GM23248 (cell line): ENCODE measurements at regions not wholly inside any gene's neighbourhood (a gene's known extent, or its start where the extent isn't known, plus 50 kb on each side); places are given as distances from the start of the nearest gene placed in this dataset.

Source experiments
- DNase-seq: peaks from one replicate; pipeline ENCODE4 v3.0.0-alpha.2; 2015
- H2AFZ ChIP-seq: fragments of 200-600 bp; sonication (generic); 2 replicates; pipeline ENCODE4 v1.6.1; 2016; ENCODE audit warnings: antibody characterized with exemption
- H3F3A ChIP-seq: fragments of 200-600 bp; sonication (generic); 2 replicates; pipeline ENCODE4 v1.6.1; 2016; ENCODE audit warnings: mild to moderate bottlenecking, antibody characterized with exemption, mixed run types; ENCODE audit not compliant: insufficient read depth
- H3K27ac ChIP-seq: fragments of 200-600 bp; sonication (generic); 2 replicates; pipeline ENCODE4 v1.5.1; 2016; ENCODE audit warnings: mild to moderate bottlenecking
- H3K27me3 ChIP-seq: fragments of 200-600 bp; sonication (generic); replicated peaks from 2 replicates; pipeline ENCODE4 v1.6.1; 2016; ENCODE audit warnings: mild to moderate bottlenecking; ENCODE audit not compliant: insufficient read depth
- H3K36me3 ChIP-seq: fragments of 200-600 bp; sonication (generic); 2 replicates; pipeline ENCODE4 v1.6.1; 2016; ENCODE audit warnings: low read depth, mild to moderate bottlenecking
- H3K4me1 ChIP-seq: fragments of 200-600 bp; sonication (generic); 2 replicates; pipeline ENCODE4 v1.6.1; 2016; ENCODE audit warnings: mild to moderate bottlenecking; ENCODE audit not compliant: insufficient read depth
- H3K4me2 ChIP-seq: fragments of 200-600 bp; sonication (generic); one replicate; pipeline ENCODE4 v1.6.1; 2016; ENCODE audit warnings: mild to moderate bottlenecking; ENCODE audit not compliant: unreplicated experiment
- H3K4me3 ChIP-seq: fragments of 200-600 bp; sonication (generic); 2 replicates; pipeline ENCODE4 v1.5.1; 2016; ENCODE audit warnings: mild to moderate bottlenecking
- H3K79me2 ChIP-seq: fragments of 200-600 bp; sonication (generic); 2 replicates; pipeline ENCODE4 v1.6.1; 2016; ENCODE audit warnings: mild to moderate bottlenecking; ENCODE audit not compliant: insufficient read depth
- H3K9ac ChIP-seq: fragments of 200-600 bp; sonication (generic); 2 replicates; pipeline ENCODE4 v1.6.1; 2016; ENCODE audit warnings: mild to moderate bottlenecking
- H3K9me2 ChIP-seq: fragments of 200-600 bp; sonication (generic); 2 replicates; pipeline ENCODE4 v1.6.1; 2016; ENCODE audit warnings: mixed run types, mild to moderate bottlenecking, moderate library complexity; ENCODE audit not compliant: insufficient read depth
- H3K9me3 ChIP-seq: fragments of 200-600 bp; sonication (generic); one replicate; pipeline ENCODE4 v1.6.1; 2017; ENCODE audit warnings: low read depth
- H4K20me1 ChIP-seq: fragments of 200-600 bp; sonication (generic); 2 replicates; pipeline ENCODE4 v1.6.0; 2016; ENCODE audit not compliant: insufficient read depth
- EZH2 ChIP-seq: fragments of 200-600 bp; sonication (generic); IDR thresholded peaks from 2 replicates; pipeline ENCODE4 v1.6.1; 2018; ENCODE audit warnings: antibody characterized with exemption, mild to moderate bottlenecking; ENCODE audit not compliant: insufficient read depth, poor library complexity, severe bottlenecking
- EZH2phosphoT487 ChIP-seq: fragments of 200-600 bp; sonication (generic); IDR thresholded peaks from 2 replicates; pipeline ENCODE4 v1.6.1; 2018; ENCODE audit warnings: antibody characterized with exemption, moderate library complexity, mild to moderate bottlenecking, low read depth; ENCODE audit not compliant: insufficient read depth
- WGBS, 2 experiments: methylation state at CpG; one replicate each; pipeline ENCODE4 v1.1.6; 2015 to 2017; ENCODE audit warnings: low lambda C conversion rate in 2 of 2, low coverage in 1 of 2; ENCODE audit errors: missing lambda C conversion rate in 2 of 2; 5-methylcytosine and 5-hydroxymethylcytosine counted together
- in situ Hi-C: fragments of 300-500 bp; cut with MboI; formaldehyde crosslinking; loops from 2 replicates; pipeline ENCODE4 v1.15.0; 2020

DNA sequence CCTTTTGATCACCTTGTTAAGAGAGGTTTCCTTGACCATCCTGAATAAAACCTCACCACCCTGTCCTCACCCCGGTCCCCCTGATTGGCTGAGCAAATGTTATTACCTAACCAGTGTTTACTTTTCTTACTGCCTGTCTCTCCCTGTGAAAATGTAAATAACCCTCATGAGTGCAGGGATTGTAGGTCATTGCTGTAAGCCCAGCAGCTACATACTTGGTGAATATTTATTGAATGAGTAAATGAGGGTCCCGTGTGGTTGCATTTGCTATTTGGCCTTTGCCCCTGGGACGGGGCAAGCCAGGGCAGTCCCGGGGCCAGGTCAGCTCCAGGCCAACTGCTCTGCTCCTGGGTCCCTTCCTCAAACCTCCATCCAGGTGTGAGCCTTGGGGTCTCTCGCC is 55.5 kb upstream of the CLCN4 start:
- no peaks in the 10 kb centered on the region for H3F3A ChIP-seq
- no peaks in the 10 kb centered on the region for H3K27me3 ChIP-seq
- TF ChIP-seq EZH2 (no peak), EZH2phosphoT487 (no peak)
- H3K27ac ChIP-seq = no peak overlapping the region
- H3K9me3 ChIP-seq = no peaks in the 10 kb centered on the region
- in situ Hi-C loops = loop anchor here (25.0 kb wide), 1 partner anchor 214 kb away; no protein-coding TSS in a partner anchor
- no peak overlapping the region for H3K4me3 ChIP-seq
- H3K4me1 ChIP-seq = no peaks in the 10 kb centered on the region
- H3K4me2 ChIP-seq = no peak overlapping the region
- no peak for DNase-seq
- H3K36me3 ChIP-seq = no peaks in the 10 kb centered on the region
- no peak overlapping the region for H3K9ac ChIP-seq
- H4K20me1 ChIP-seq = no peaks in the 10 kb centered on the region
- H3K9me2 ChIP-seq = no peaks in the 10 kb centered on the region
- no peak overlapping the region for H2AFZ ChIP-seq
- H3K79me2 ChIP-seq = no peaks in the 10 kb centered on the region
- 98 to 100% methylated on average over 5 of the region's 5 CpGs for WGBS, 2 experiments

DNA sequence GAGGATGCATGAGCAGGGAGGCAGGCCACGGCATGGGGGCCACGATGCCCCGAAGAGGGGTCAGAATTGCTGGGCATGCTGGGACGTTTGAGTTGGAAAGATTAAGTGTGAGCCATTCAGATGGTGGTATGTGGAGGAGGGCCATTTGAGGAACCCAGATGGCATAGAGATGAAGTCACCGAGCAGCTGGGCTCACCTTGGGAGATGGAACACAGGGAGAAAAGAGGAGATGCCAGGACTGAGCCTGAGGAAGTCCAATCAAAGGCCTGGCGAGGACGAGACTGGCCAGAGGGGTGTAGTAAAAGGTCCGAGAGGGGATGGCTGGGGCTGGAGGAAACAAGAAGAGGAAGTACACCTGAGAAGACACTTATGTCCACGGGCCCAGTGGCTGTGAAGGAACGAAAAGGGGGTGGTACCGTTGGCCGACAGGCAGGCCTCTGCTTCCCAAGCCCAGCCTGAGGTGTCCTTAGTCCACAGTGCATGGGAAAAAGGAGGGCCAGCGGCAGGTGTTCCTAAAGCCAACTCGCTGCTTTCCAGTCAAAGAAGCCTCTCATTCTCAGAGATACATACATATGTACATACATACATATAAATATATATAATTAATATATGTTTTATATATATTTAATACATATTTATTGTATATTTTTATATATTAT is 54.6 kb upstream of the CLCN4 start:
- Histone ChIP-seq H3K27me3 (no peaks in the 10 kb centered on the region), H3K36me3 (no peaks in the 10 kb centered on the region), H3F3A (no peaks in the 10 kb centered on the region), H2AFZ (no peak overlapping the region), H3K9ac (no peak overlapping the region), H3K27ac (no peak overlapping the region), H3K4me3 (no peak overlapping the region), H3K79me2 (no peaks in the 10 kb centered on the region), H4K20me1 (no peaks in the 10 kb centered on the region), H3K9me2 (no peaks in the 10 kb centered on the region), H3K9me3 (no peaks in the 10 kb centered on the region), H3K4me2 (no peak overlapping the region), H3K4me1 (no peaks in the 10 kb centered on the region)
- in situ Hi-C loops = loop anchor here (25.0 kb wide), 1 partner anchor 215 kb away; no protein-coding TSS in a partner anchor
- no peak for DNase-seq
- WGBS, 2 experiments = 98 to 99% methylated on average over 10 to 14 of the region's 14 CpGs
- TF ChIP-seq EZH2 (no peak), EZH2phosphoT487 (no peak)

DNA sequence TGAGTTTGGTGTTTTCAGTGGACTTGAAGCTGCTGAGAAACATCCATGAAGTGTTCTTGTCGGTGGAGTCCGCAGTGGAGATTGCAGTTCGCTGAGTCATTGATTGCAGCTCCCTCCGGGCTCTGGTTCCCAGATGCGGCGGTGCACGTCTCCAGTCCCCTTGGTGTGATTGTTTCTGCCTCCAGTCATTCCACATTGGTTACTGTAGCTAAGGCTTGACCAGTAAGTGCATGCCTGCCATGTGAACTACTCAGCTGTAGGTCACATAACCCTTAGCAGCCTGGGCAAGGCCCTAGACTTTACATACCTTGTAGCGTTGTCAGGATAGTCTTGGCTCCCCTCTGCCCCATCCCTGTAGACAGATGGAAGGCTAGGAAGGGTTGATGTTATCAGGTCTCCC is 53.8 kb upstream of the CLCN4 start:
- no peak overlapping the region for H3K27ac ChIP-seq
- no peaks in the 10 kb centered on the region for H3K79me2 ChIP-seq
- no peaks in the 10 kb centered on the region for H4K20me1 ChIP-seq
- no peaks in the 10 kb centered on the region for H3K36me3 ChIP-seq
- H3K9me2 ChIP-seq = no peaks in the 10 kb centered on the region
- TF ChIP-seq EZH2phosphoT487 = no peak
- TF ChIP-seq EZH2 = no peak
- DNase-seq = no peak
- no peak overlapping the region for H2AFZ ChIP-seq
- H3K27me3 ChIP-seq = no peaks in the 10 kb centered on the region
- H3K9ac ChIP-seq = no peak overlapping the region
- no peak overlapping the region for H3K4me2 ChIP-seq
- in situ Hi-C loops = loop anchor here (25.0 kb wide), 1 partner anchor 216 kb away; no protein-coding TSS in a partner anchor
- no peaks in the 10 kb centered on the region for H3F3A ChIP-seq
- WGBS, 2 experiments = 92 to 99% methylated on average over 5 to 6 of the region's 8 CpGs
- no peaks in the 10 kb centered on the region for H3K4me1 ChIP-seq
- H3K9me3 ChIP-seq = no peaks in the 10 kb centered on the region
- H3K4me3 ChIP-seq = no peak overlapping the region

DNA sequence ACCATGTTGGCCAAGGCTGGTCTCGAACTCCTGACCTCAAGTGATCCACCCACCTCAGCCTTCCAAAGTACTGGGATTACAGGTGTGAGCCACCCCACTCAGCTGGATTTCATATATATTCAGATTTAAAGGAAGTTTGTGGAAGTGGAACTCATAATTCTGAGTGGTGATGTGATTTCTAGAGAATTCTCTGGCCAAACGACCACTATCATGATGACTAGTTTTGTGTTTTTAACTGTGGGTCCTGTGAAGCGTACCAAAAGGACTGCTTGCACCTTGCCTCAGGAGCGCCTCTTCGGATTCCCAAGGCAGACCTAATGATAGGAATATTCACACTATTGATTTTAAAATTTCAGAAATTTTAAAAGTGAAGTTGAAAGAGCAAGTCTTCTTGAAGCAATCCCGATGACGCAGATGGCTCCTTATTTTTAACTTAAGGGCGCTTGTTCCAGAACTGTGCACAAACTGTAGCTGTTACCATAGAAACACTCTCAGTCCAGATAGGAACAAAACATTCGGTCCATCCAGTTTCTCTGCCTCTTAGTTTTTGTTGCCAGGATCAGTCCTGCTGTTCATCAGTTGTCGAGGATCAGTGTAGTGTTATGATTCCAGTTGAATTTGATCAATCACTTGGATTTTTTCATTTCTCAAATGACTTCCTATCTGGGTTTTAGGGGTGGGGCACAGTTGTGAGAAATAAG is 51.7 kb upstream of the CLCN4 start:
- Histone ChIP-seq H2AFZ (no peak overlapping the region), H3K9ac (no peak overlapping the region), H3K9me2 (no peaks in the 10 kb centered on the region), H4K20me1 (no peaks in the 10 kb centered on the region), H3K27me3 (no peaks in the 10 kb centered on the region), H3K79me2 (no peaks in the 10 kb centered on the region), H3F3A (no peaks in the 10 kb centered on the region), H3K4me1 (no peaks in the 10 kb centered on the region), H3K4me2 (no peak overlapping the region), H3K9me3 (no peaks in the 10 kb centered on the region), H3K36me3 (no peaks in the 10 kb centered on the region), H3K4me3 (no peak overlapping the region), H3K27ac (no peak overlapping the region)
- no peak for TF ChIP-seq EZH2phosphoT487
- in situ Hi-C loops = loop anchor here (25.0 kb wide), 1 partner anchor 218 kb away; no protein-coding TSS in a partner anchor
- WGBS, 2 experiments = 49 to 57% methylated on average over 10 of the region's 10 CpGs
- peak; percentile 7 for DNase-seq
